IMR-90 (cell line): ENCODE measurements at regions not wholly inside any gene's neighbourhood (a gene's known extent, or its start where the extent isn't known, plus 50 kb on each side); places are given as distances from the start of the nearest gene placed in this dataset.

ENCODE experiments used
- ATAC-seq: fragments of 200-7000 bp; cut with Tn5 transposase; 2 replicates; pipeline ENCODE4 v1.9.1; 2020; ENCODE audit warnings: low read depth, mild to moderate bottlenecking, moderate library complexity
- BruUV-seq: library from RNA; stranded (reverse); fragments of 400-500 nt; replicated peaks from 2 replicates; lab custom pipeline; 2021; lab: Mats Ljungman, UMichigan
- CTCF ChIA-PET: fragments of 300-600 bp; formaldehyde crosslinking; extraction: SDS; loops from one replicate; lab custom pipeline; 2021; ENCODE audit warnings: antibody characterized with exemption; lab: Yijun Ruan, JAX
- POLR2A ChIA-PET: fragments of 300-600 bp; sonication (Branson Sonifier 250); formaldehyde crosslinking; loops from one replicate; lab custom pipeline; 2022; ENCODE audit warnings: antibody characterized with exemption; ENCODE audit not compliant: unreplicated experiment; lab: Charles Lee
- DNase-seq: peaks from one replicate; pipeline ENCODE4 v3.0.0; 2013
- H2AFZ ChIP-seq: replicated peaks from 2 replicates; pipeline ENCODE3; 2013; ENCODE audit warnings: low read length, mild to moderate bottlenecking; ENCODE audit not compliant: poor library complexity
- H2AK5ac ChIP-seq: 2 replicates; pipeline ENCODE4 v1.6.1; 2013; ENCODE audit warnings: low read depth, low read length, inconsistent platforms
- H2AK9ac ChIP-seq: replicated peaks from 2 replicates; pipeline ENCODE3; 2013; ENCODE audit warnings: mild to moderate bottlenecking, low read depth, low read length, moderate library complexity; ENCODE audit not compliant: poor library complexity
- H2BK120ac ChIP-seq: 2 replicates; pipeline ENCODE4 v1.6.1; 2013; ENCODE audit warnings: low read depth, low read length, inconsistent platforms
- H2BK15ac ChIP-seq: 3 replicates; pipeline ENCODE4 v1.6.1; 2013; ENCODE audit warnings: low read depth, low read length, inconsistent platforms
- H2BK20ac ChIP-seq: 2 replicates; pipeline ENCODE4 v1.6.1; 2013; ENCODE audit warnings: low read depth, mild to moderate bottlenecking, inconsistent platforms, low read length, moderate library complexity
- H2BK5ac ChIP-seq: 2 replicates; pipeline ENCODE4 v1.6.1; 2013; ENCODE audit warnings: mild to moderate bottlenecking, low read depth, low read length, inconsistent platforms; ENCODE audit not compliant: poor library complexity, severe bottlenecking
- H3K14ac ChIP-seq: replicated peaks from 2 replicates; pipeline ENCODE4 v1.6.1; 2013; ENCODE audit warnings: low read depth, low read length, inconsistent platforms
- H3K18ac ChIP-seq: 2 replicates; pipeline ENCODE4 v1.6.1; 2013; ENCODE audit warnings: low read depth, low read length, control low read depth
- H3K23ac ChIP-seq: 2 replicates; pipeline ENCODE4 v1.6.1; 2013; ENCODE audit warnings: low read depth, low read length, inconsistent platforms
- H3K27ac ChIP-seq: 2 replicates; pipeline ENCODE4 v1.5.1; 2013; ENCODE audit warnings: mild to moderate bottlenecking, control low read depth, low read length; ENCODE audit not compliant: insufficient read depth
- H3K27me3 ChIP-seq: 2 replicates; pipeline ENCODE4 v1.6.1; 2013; ENCODE audit warnings: low read length; ENCODE audit not compliant: control insufficient read depth, insufficient read depth
- H3K36me3 ChIP-seq: 2 replicates; pipeline ENCODE4 v1.6.1; 2013; ENCODE audit warnings: low read length, mixed read lengths; ENCODE audit not compliant: control insufficient read depth, insufficient read depth
- H3K4ac ChIP-seq: 2 replicates; pipeline ENCODE4 v1.6.1; 2013; ENCODE audit warnings: low read depth, low read length, inconsistent platforms
- H3K4me1 ChIP-seq: 2 replicates; pipeline ENCODE4 v1.6.1; 2013; ENCODE audit warnings: low read length, mixed read lengths; ENCODE audit not compliant: control insufficient read depth, insufficient read depth
- H3K4me2 ChIP-seq: 2 replicates; pipeline ENCODE4 v1.6.1; 2013; ENCODE audit warnings: low read depth, mild to moderate bottlenecking, control low read depth, low read length, moderate library complexity
- H3K4me3 ChIP-seq: 2 replicates; pipeline ENCODE4 v1.5.1; 2013; ENCODE audit warnings: low read depth, mild to moderate bottlenecking, control low read depth, low read length, moderate library complexity; ENCODE audit not compliant: insufficient read depth
- H3K56ac ChIP-seq: 2 replicates; pipeline ENCODE4 v1.6.1; 2013; ENCODE audit warnings: low read length, inconsistent platforms; ENCODE audit not compliant: insufficient read depth; ENCODE audit errors: extremely low read depth
- H3K79me1 ChIP-seq, 2 experiments: 2 replicates each; pipeline ENCODE4 v1.6.1; 2013; ENCODE audit warnings: low read length in 2 of 2, inconsistent platforms in 1 of 2, low read depth in 1 of 2
- H3K9ac ChIP-seq: 2 replicates; pipeline ENCODE4 v1.6.1; 2013; ENCODE audit warnings: low read depth, low read length, control low read depth
- H3K9me1 ChIP-seq: 2 replicates; pipeline ENCODE4 v1.6.1; 2013; ENCODE audit warnings: low read length, inconsistent platforms; ENCODE audit not compliant: insufficient read depth
- H3K9me3 ChIP-seq: 2 replicates; pipeline ENCODE4 v1.6.1; 2013; ENCODE audit warnings: low read length; ENCODE audit not compliant: control insufficient read depth, insufficient read depth
- H4K20me1 ChIP-seq: 2 replicates; pipeline ENCODE4 v1.6.1; 2013; ENCODE audit warnings: low read length, inconsistent platforms; ENCODE audit not compliant: insufficient read depth
- H4K5ac ChIP-seq: 2 replicates; pipeline ENCODE4 v1.6.1; 2013; ENCODE audit warnings: mild to moderate bottlenecking, low read depth, low read length, control low read depth
- H4K8ac ChIP-seq, 2 experiments: 2 replicates each; pipeline ENCODE4 v1.6.1; 2013; ENCODE audit warnings: low read depth in 2 of 2, low read length in 2 of 2, control low read depth in 1 of 2, inconsistent platforms in 1 of 2
- H4K91ac ChIP-seq: 2 replicates; pipeline ENCODE4 v1.6.1; 2013; ENCODE audit warnings: low read depth, low read length, inconsistent platforms; ENCODE audit not compliant: insufficient read depth
- CEBPB ChIP-seq: IDR thresholded peaks from 2 replicates; pipeline ENCODE4 v1.6.1; 2012; ENCODE audit warnings: low read depth, low read length, improper control_type of control experiment
- CHD1 ChIP-seq: IDR thresholded peaks from 2 replicates; pipeline ENCODE4 v1.6.1; 2012; ENCODE audit warnings: low read depth, low read length, improper control_type of control experiment
- MAZ ChIP-seq: IDR thresholded peaks from 2 replicates; pipeline ENCODE4 v1.6.1; 2012; ENCODE audit warnings: low read depth, mild to moderate bottlenecking, low read length, improper control_type of control experiment, moderate library complexity, borderline replicate concordance
- RCOR1 ChIP-seq: IDR thresholded peaks from 2 replicates; pipeline ENCODE4 v1.6.1; 2012; ENCODE audit warnings: mild to moderate bottlenecking, low read length, improper control_type of control experiment; ENCODE audit not compliant: insufficient replicate concordance
- WGBS, 2 experiments: methylation state at CpG; one replicate each; pipeline versions ENCODE4 v1.1.5 to v1.1.7; 2013; ENCODE audit warnings: missing lambda C conversion rate in 2 of 2; ENCODE audit not compliant: insufficient read length in 1 of 2; ENCODE audit errors: extremely low coverage in 2 of 2; 5-methylcytosine and 5-hydroxymethylcytosine counted together
- dilution Hi-C: fragments of 300-500 bp; cut with HindIII; formaldehyde crosslinking; loops from one replicate; pipeline ENCODE4 v1.14.3; 2018; ENCODE audit warnings: low sequenced_read_pairs; ENCODE audit not compliant: unreplicated experiment
- in situ Hi-C: fragments of 300-500 bp; cut with MboI; formaldehyde crosslinking; loops from 3 replicates; pipeline ENCODE4 v1.14.3; 2019; ENCODE audit warnings: low sequenced_read_pairs, inconsistent platforms, mixed read lengths
- intact Hi-C: fragments of 100-400 bp; cut with micrococcal nuclease; formaldehyde crosslinking; loops from 2 replicates; pipeline ENCODE4 v1.10.0; 2022
- TF ChIP-seq, protein P1 (sequence below): conservative IDR thresholded peaks from 2 replicates; pipeline ENCODE4 v1.5.1; 2012; ENCODE audit warnings: mild to moderate bottlenecking, low read depth, low read length, improper control_type of control experiment

DNA sequence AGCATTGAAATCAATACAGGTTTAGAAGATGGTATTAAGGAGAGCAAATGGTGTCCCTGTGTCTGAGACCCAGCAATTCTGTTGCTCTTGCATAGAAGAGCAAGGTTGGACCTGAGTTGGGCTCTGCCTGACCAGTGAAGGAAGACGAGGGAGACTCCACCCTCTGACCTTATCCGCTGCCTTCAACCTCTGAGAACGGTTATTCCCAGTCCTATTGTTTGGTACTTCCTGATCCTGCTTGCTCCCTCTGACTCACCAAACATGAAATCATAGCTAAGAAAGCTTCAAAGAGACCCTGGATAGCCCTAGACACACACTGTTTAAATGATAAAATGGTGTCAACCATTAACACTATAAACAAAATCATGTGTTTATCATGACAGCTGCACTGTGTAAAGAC is 218.5 kb downstream of the PLK2 start:
- peak overlapping the region; percentile 87 for H3K4ac ChIP-seq
- H3K9ac ChIP-seq = no peak overlapping the region
- peak overlapping the region; percentile 30; the same call in 1 of the 2 replicates for H3K27ac ChIP-seq
- no peak overlapping the region for H3K4me2 ChIP-seq
- H2BK20ac ChIP-seq = peak overlapping the region; percentile 87
- H3K18ac ChIP-seq = peak overlapping the region; percentile 93
- no peaks in the 10 kb centered on the region for H3K27me3 ChIP-seq
- ChIA-PET POLR2A (no interaction called here), CTCF (no interaction called here)
- in situ Hi-C loops (no loop called here), dilution Hi-C loops (no loop called here), intact Hi-C loops (loop anchor here (5.0 kb wide), 1 partner anchor 216 kb away; no protein-coding TSS in a partner anchor)
- H3K14ac ChIP-seq = peak overlapping the region; percentile 84
- no TSS peak for BruUV-seq
- DNase-seq = peak; percentile 20
- H3K9me1 ChIP-seq = peaks cover 5% of the 10 kb centered on the region; the same call in 1 of the 2 replicates
- H2BK120ac ChIP-seq = peak overlapping the region; percentile 94
- H3K79me1 ChIP-seq = no peaks in the 10 kb centered on the region
- peak overlapping the region; percentile 41 for H2BK5ac ChIP-seq
- peaks cover 6% of the 10 kb centered on the region for H3K4me1 ChIP-seq
- H3K23ac ChIP-seq = peak overlapping the region; percentile 67; the same call in 1 of the 2 replicates
- no peaks in the 10 kb centered on the region for H3K9me3 ChIP-seq
- peak overlapping the region; percentile 64 for H2AFZ ChIP-seq
- TF ChIP-seq, protein P1, sequence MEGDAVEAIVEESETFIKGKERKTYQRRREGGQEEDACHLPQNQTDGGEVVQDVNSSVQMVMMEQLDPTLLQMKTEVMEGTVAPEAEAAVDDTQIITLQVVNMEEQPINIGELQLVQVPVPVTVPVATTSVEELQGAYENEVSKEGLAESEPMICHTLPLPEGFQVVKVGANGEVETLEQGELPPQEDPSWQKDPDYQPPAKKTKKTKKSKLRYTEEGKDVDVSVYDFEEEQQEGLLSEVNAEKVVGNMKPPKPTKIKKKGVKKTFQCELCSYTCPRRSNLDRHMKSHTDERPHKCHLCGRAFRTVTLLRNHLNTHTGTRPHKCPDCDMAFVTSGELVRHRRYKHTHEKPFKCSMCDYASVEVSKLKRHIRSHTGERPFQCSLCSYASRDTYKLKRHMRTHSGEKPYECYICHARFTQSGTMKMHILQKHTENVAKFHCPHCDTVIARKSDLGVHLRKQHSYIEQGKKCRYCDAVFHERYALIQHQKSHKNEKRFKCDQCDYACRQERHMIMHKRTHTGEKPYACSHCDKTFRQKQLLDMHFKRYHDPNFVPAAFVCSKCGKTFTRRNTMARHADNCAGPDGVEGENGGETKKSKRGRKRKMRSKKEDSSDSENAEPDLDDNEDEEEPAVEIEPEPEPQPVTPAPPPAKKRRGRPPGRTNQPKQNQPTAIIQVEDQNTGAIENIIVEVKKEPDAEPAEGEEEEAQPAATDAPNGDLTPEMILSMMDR = no peak
- no peak for TF ChIP-seq MAZ
- no peak for TF ChIP-seq CEBPB
- TF ChIP-seq CHD1 = no peak
- no peak for TF ChIP-seq RCOR1
- no peaks in the 10 kb centered on the region for H3K36me3 ChIP-seq
- peak overlapping the region; percentile 7 to 53; a peak in 2 of 4 replicates for H4K8ac ChIP-seq
- peak overlapping the region; percentile 77 for H4K91ac ChIP-seq
- no CpG with 5 or more reads among the region's 3 CpGs for WGBS, 2 experiments
- ATAC-seq = no peak
- no peak overlapping the region for H3K56ac ChIP-seq
- no peak overlapping the region for H3K4me3 ChIP-seq
- no peak overlapping the region for H2AK9ac ChIP-seq
- H4K20me1 ChIP-seq = no peaks in the 10 kb centered on the region
- peak overlapping the region; percentile 38; the same call in 1 of the 2 replicates for H4K5ac ChIP-seq
- H2BK15ac ChIP-seq = peak overlapping the region; percentile 75
- H2AK5ac ChIP-seq = peak overlapping the region; percentile 88
